ENCODE measurements at regions not wholly inside any gene's neighbourhood (a gene's known extent, or its start where the extent isn't known, plus 50 kb on each side); places are given as distances from the start of the nearest gene placed in this dataset.

GRCh38 chr2:59925321-59925720 lies 628.1 kb downstream of the BCL11A start:
- TF ChIP-seq POLR2A (IDR thresholded peaks at IDR 0.05) = no peak
- TF ChIP-seq, protein P1, sequence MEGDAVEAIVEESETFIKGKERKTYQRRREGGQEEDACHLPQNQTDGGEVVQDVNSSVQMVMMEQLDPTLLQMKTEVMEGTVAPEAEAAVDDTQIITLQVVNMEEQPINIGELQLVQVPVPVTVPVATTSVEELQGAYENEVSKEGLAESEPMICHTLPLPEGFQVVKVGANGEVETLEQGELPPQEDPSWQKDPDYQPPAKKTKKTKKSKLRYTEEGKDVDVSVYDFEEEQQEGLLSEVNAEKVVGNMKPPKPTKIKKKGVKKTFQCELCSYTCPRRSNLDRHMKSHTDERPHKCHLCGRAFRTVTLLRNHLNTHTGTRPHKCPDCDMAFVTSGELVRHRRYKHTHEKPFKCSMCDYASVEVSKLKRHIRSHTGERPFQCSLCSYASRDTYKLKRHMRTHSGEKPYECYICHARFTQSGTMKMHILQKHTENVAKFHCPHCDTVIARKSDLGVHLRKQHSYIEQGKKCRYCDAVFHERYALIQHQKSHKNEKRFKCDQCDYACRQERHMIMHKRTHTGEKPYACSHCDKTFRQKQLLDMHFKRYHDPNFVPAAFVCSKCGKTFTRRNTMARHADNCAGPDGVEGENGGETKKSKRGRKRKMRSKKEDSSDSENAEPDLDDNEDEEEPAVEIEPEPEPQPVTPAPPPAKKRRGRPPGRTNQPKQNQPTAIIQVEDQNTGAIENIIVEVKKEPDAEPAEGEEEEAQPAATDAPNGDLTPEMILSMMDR (IDR thresholded peaks at IDR 0.05) = no peak
